ENCODE measurements at regions not wholly inside any gene's neighbourhood (a gene's known extent, or its start where the extent isn't known, plus 50 kb on each side); places are given as distances from the start of the nearest gene placed in this dataset.
A peak's percentile ranks its signal among the peaks of the same experiment; 100 is the strongest.

GRCh38 chr5:116365006-116365496 lies 209.6 kb downstream of the SEMA6A start:
- TF ChIP-seq POLR2AphosphoS5 (IDR thresholded peaks at IDR 0.05) (no peak), POLR2A (IDR thresholded peaks at IDR 0.05) (no peak), CTCF (IDR thresholded peaks at IDR 0.05) (no peak)
- Histone ChIP-seq H3K36me3 (no peaks in the 10 kb centered on the region), H3K4me3 (no peak overlapping the region), H3K27me3 (replicated peaks; ENCODE audit: insufficient read depth) (no peaks in the 10 kb centered on the region), H3K27ac (no peak overlapping the region), H3K9me3 (no peaks in the 10 kb centered on the region), H3K4me1 (replicated peaks) (no peaks in the 10 kb centered on the region)
- WGBS = 94% methylated on average over 3 of the region's 3 CpGs
- intact Hi-C loops (cut with DNase I) = no loop called here
- no peak for DNase-seq (ENCODE audit: low spot score)

GRCh38 chr5:116363780-116364179 lies 210.8 kb downstream of the SEMA6A start:
- no peak for DNase-seq (ENCODE audit: low spot score)
- no peaks in the 10 kb centered on the region for H3K9me3 ChIP-seq
- no peak overlapping the region for H3K27ac ChIP-seq
- WGBS = 98% methylated on average over 1 of the region's 1 CpG
- no peaks in the 10 kb centered on the region for H3K27me3 ChIP-seq (replicated peaks; ENCODE audit: insufficient read depth)
- intact Hi-C loops (cut with DNase I) = loop anchor here (5.0 kb wide), 1 partner anchor 209 kb away; the partner anchor contains the start of gene SEMA6A
- H3K4me1 ChIP-seq (replicated peaks) = no peaks in the 10 kb centered on the region
- no peaks in the 10 kb centered on the region for H3K36me3 ChIP-seq
- TF ChIP-seq POLR2AphosphoS5 (IDR thresholded peaks at IDR 0.05) = no peak
- TF ChIP-seq POLR2A (IDR thresholded peaks at IDR 0.05) = no peak
- no peak for TF ChIP-seq CTCF (IDR thresholded peaks at IDR 0.05)
- no peak overlapping the region for H3K4me3 ChIP-seq

GRCh38 chr5:116361979-116362577 lies 212.5 kb downstream of the SEMA6A start:
- H3K4me3 ChIP-seq = peak overlapping the region in 1 of 2 donors; percentile 22
- no peaks in the 10 kb centered on the region for H3K4me1 ChIP-seq (replicated peaks)
- H3K36me3 ChIP-seq = no peaks in the 10 kb centered on the region
- no peak overlapping the region for H3K27ac ChIP-seq
- H3K9me3 ChIP-seq = no peaks in the 10 kb centered on the region
- H3K27me3 ChIP-seq (replicated peaks; ENCODE audit: insufficient read depth) = no peaks in the 10 kb centered on the region
- intact Hi-C loops (cut with DNase I) = loop anchor here (2.0 to 5.0 kb wide), 2 partner anchors 33 to 210 kb away; partner anchors contain the start of gene SEMA6A
- TF ChIP-seq CTCF (IDR thresholded peaks at IDR 0.05) (no peak), POLR2A (IDR thresholded peaks at IDR 0.05) (no peak), POLR2AphosphoS5 (IDR thresholded peaks at IDR 0.05) (no peak)
- 88% methylated on average over 6 of the region's 6 CpGs for WGBS
- no peak for DNase-seq (ENCODE audit: low spot score)

DNA sequence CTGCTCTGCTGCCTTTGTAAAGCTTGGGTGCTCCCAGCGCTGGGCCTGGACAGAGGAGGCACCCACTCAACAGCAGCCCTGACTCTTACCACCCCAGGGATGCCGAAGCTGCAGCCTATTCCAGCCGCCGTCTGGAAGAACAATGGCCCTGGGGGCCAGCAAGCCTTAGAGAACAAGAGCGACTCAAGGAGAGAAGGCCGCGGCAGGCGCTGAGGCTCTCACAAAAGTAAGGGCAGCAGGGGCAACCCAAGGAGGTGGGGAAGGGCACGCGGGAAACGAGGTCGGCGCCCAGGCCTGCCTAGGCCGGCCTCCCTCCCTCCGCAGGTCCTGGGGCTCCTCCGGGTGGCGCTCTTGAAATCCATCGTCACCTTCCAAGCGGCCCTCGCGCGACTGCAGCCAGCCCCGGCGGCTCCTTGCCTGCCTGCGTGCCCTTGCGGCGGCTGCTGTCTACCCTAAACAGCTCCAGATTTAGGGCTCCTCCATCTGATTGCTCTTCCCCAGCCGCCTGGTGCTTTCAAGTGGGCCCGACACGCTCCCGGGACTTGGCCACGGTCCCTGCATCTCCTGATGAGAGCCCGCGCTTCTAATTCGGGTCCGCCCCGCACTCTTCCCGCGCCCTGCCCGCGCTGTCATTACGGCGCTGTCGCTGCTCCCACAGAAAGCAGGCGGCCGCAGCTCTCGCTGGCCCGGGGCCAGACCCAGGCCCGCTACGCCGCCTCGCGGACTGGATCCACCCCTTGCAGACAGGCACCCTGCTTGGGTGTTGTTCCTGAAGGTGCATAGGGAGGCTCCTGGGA lies 213.3 kb downstream of the SEMA6A start:
- peak; percentile 33 for DNase-seq (ENCODE audit: low spot score)
- H3K9me3 ChIP-seq = no peaks in the 10 kb centered on the region
- H3K4me1 ChIP-seq (replicated peaks) = no peaks in the 10 kb centered on the region
- TF ChIP-seq POLR2A (IDR thresholded peaks at IDR 0.05) (no peak), CTCF (IDR thresholded peaks at IDR 0.05) (peak in 1 of 4 experiments; percentile 22), POLR2AphosphoS5 (IDR thresholded peaks at IDR 0.05) (no peak)
- no peaks in the 10 kb centered on the region for H3K36me3 ChIP-seq
- intact Hi-C loops (cut with DNase I) = loop anchor here (2.0 to 5.0 kb wide), 2 partner anchors 33 to 211 kb away; partner anchors contain the start of gene SEMA6A
- H3K27me3 ChIP-seq (replicated peaks; ENCODE audit: insufficient read depth) = no peaks in the 10 kb centered on the region
- peak overlapping the region in 1 of 2 donors; percentile 2 for H3K27ac ChIP-seq
- H3K4me3 ChIP-seq = peak overlapping the region in 1 of 2 donors; percentile 22
- 27% methylated on average over 53 of the region's 53 CpGs for WGBS

Measured in prostate gland (tissue), 2 donors.